ENCODE measurements at regions not wholly inside any gene's neighbourhood (a gene's known extent, or its start where the extent isn't known, plus 50 kb on each side); places are given as distances from the start of the nearest gene placed in this dataset.

GRCh38 chr6:170166511-170167122 lies 124.3 kb downstream of the DLL1 start:
- TF ChIP-seq POLR2A (IDR thresholded peaks at IDR 0.05; ENCODE audit: low read depth, low read length): no peak
- TF ChIP-seq TAF1 (IDR thresholded peaks at IDR 0.05; ENCODE audit: low read depth, low read length): no peak
